ENCODE measurements at regions not wholly inside any gene's neighbourhood (a gene's known extent, or its start where the extent isn't known, plus 50 kb on each side); places are given as distances from the start of the nearest gene placed in this dataset.

DNA sequence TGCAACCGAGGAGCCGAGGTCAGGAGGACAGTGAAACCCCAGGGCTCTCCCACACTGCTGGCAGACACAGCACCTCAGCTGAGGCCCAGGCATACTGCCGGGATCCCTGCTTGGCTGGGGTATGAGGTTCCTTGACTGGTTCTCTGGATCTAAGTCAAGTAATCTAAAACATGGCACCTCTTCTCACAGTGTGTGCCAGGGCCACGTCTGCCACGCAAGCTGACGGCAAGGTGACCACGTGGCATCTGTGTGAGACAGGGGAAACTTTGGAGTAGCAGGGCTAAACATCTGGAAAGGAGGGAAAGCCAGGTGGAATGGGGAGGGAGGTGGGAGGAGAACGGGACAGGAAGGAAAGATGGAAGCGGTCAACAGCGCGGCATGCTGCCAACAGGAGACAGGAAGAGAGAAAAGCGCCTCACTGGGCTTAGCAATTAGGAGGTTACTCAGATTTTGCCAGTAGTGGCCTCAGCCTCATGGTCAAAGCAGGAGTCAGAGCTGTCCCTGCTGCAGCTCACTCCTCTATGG, 103.7 kb downstream of the CXCL12 start:
- no peaks in the 10 kb centered on the region for H3K4me1 ChIP-seq (ENCODE audit: insufficient read depth, low read length)
- no peaks in the 10 kb centered on the region for H3K79me2 ChIP-seq (ENCODE audit: insufficient read depth, low read length)
- TF ChIP-seq, protein P1, sequence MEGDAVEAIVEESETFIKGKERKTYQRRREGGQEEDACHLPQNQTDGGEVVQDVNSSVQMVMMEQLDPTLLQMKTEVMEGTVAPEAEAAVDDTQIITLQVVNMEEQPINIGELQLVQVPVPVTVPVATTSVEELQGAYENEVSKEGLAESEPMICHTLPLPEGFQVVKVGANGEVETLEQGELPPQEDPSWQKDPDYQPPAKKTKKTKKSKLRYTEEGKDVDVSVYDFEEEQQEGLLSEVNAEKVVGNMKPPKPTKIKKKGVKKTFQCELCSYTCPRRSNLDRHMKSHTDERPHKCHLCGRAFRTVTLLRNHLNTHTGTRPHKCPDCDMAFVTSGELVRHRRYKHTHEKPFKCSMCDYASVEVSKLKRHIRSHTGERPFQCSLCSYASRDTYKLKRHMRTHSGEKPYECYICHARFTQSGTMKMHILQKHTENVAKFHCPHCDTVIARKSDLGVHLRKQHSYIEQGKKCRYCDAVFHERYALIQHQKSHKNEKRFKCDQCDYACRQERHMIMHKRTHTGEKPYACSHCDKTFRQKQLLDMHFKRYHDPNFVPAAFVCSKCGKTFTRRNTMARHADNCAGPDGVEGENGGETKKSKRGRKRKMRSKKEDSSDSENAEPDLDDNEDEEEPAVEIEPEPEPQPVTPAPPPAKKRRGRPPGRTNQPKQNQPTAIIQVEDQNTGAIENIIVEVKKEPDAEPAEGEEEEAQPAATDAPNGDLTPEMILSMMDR (IDR thresholded peaks at IDR 0.05; ENCODE audit: borderline replicate concordance, extremely low read depth, low read length, poor library complexity, severe bottlenecking), result no peak
- no peak for TF ChIP-seq EZH2 (IDR thresholded peaks at IDR 0.05; ENCODE audit: borderline replicate concordance, low read depth, low read length, severe bottlenecking)
- no peak overlapping the region for H3K9ac ChIP-seq (ENCODE audit: low read depth, low read length)
- no peak overlapping the region for H2AFZ ChIP-seq (ENCODE audit: low read depth, low read length)
- no peak overlapping the region for H3K4me2 ChIP-seq (ENCODE audit: insufficient read depth, low read length)
- no peak for DNase-seq
- H3K27ac ChIP-seq (ENCODE audit: low read length), result no peak overlapping the region
- no peaks in the 10 kb centered on the region for H3K36me3 ChIP-seq (ENCODE audit: insufficient read depth, low read length)
- ATAC-seq (ENCODE audit: insufficient read depth, low read depth), result no peak
- no peaks in the 10 kb centered on the region for H3K9me3 ChIP-seq (ENCODE audit: insufficient read depth, low read length, severe bottlenecking)
- H3K27me3 ChIP-seq (ENCODE audit: insufficient read depth, low read length, poor library complexity), result peaks cover 3% of the 10 kb centered on the region
- no peak overlapping the region for H3K4me3 ChIP-seq (ENCODE audit: low read depth in 1 of 2, low read length in 2 of 2)
- no peaks in the 10 kb centered on the region for H4K20me1 ChIP-seq (ENCODE audit: insufficient read depth, low read length)

DNA sequence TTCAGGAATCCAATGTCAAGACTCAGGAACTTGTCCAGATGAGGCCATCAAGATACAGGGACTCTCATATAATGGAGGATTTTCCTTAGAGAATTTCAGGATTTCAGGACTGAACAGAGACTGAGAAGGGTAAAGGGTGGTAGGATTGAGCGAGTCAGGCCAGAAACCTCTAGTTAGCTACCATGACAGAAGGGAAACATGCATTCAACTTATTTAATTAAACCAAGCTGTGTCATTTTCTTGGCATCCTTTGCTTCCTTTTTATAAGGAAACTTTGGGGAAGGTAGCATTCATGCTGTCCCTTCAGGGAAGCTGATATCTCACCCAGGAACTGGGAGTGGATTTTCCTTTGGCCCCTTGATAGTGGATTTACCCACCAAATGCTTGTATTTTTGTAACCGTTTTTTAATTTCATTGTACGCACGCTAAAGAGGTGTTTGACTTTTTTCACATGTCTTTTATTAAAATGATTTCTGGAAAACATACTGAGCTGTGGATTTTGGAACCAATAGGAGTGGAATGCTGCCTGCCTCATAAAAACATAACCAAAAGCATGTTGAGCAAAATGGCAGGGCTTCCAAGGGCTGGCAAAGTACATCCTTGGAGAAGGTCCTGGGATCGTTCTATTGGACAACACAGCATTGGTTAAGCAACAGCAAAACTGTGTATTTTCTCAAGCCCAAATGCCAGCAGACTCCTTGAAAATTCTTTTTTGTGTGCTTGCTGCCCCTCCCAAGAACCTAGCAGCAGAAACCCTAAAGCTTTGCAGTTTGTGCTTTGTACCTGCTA, 104.5 kb downstream of the CXCL12 start:
- no peak overlapping the region for H3K27ac ChIP-seq (ENCODE audit: low read length)
- H3K79me2 ChIP-seq (ENCODE audit: insufficient read depth, low read length), result no peaks in the 10 kb centered on the region
- TF ChIP-seq, protein P1 (IDR thresholded peaks at IDR 0.05; ENCODE audit: borderline replicate concordance, extremely low read depth, low read length, poor library complexity, severe bottlenecking), result no peak
- TF ChIP-seq EZH2 (IDR thresholded peaks at IDR 0.05; ENCODE audit: borderline replicate concordance, low read depth, low read length, severe bottlenecking), result no peak
- H3K4me1 ChIP-seq (ENCODE audit: insufficient read depth, low read length), result no peaks in the 10 kb centered on the region
- DNase-seq (no peak), ATAC-seq (ENCODE audit: insufficient read depth, low read depth) (no peak)
- H3K9me3 ChIP-seq (ENCODE audit: insufficient read depth, low read length, severe bottlenecking), result no peaks in the 10 kb centered on the region
- no peak overlapping the region for H2AFZ ChIP-seq (ENCODE audit: low read depth, low read length)
- peaks cover under 1% of the 10 kb centered on the region for H3K27me3 ChIP-seq (ENCODE audit: insufficient read depth, low read length, poor library complexity)
- H3K4me2 ChIP-seq (ENCODE audit: insufficient read depth, low read length), result no peak overlapping the region
- no peak overlapping the region for H3K9ac ChIP-seq (ENCODE audit: low read depth, low read length)
- H3K4me3 ChIP-seq (ENCODE audit: low read depth in 1 of 2, low read length in 2 of 2), result no peak overlapping the region
- H4K20me1 ChIP-seq (ENCODE audit: insufficient read depth, low read length), result no peaks in the 10 kb centered on the region
- no peaks in the 10 kb centered on the region for H3K36me3 ChIP-seq (ENCODE audit: insufficient read depth, low read length)

DNA sequence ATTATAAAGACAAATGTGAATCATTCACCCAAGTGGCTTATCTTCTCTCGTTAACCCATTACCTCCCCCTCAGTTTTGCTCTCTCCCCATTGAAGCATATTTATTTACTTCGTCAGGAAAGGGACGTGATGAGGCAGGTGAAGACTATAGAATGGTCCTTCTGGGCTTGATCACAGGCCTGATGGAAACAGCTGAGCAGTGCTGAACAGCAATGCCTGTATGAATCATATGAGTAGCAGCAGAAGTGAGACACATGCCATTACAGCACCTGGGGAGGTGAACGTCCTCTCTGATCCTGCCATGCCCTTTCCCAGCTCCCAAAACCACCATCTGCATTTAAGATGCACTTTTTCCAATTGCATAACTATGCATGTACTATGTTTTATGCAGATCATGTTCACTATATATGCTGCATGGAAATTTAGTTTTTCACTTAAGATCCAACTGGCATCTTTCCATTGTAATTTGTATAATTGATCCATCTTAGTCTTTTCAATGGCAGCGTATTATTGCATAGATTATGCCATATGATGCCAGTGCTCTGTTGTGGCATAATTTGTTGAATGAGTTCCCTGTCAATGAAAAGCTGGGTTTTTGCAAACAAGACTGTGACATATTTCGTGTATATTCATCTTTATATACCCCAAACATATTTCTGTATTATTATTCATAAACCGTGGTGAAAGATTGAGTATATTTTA, 105.3 kb downstream of the CXCL12 start:
- no peak for TF ChIP-seq EZH2 (IDR thresholded peaks at IDR 0.05; ENCODE audit: borderline replicate concordance, low read depth, low read length, severe bottlenecking)
- TF ChIP-seq, protein P1 (IDR thresholded peaks at IDR 0.05; ENCODE audit: borderline replicate concordance, extremely low read depth, low read length, poor library complexity, severe bottlenecking), result no peak
- no peak overlapping the region for H3K4me2 ChIP-seq (ENCODE audit: insufficient read depth, low read length)
- ATAC-seq (ENCODE audit: insufficient read depth, low read depth), result no peak

More for the DNA sequence above, 105.3 kb downstream of the CXCL12 start:
- H3K36me3 ChIP-seq (ENCODE audit: insufficient read depth, low read length), result no peaks in the 10 kb centered on the region
- no peak overlapping the region for H3K9ac ChIP-seq (ENCODE audit: low read depth, low read length)
- no peaks in the 10 kb centered on the region for H3K4me1 ChIP-seq (ENCODE audit: insufficient read depth, low read length)
- no peaks in the 10 kb centered on the region for H3K79me2 ChIP-seq (ENCODE audit: insufficient read depth, low read length)
- H3K9me3 ChIP-seq (ENCODE audit: insufficient read depth, low read length, severe bottlenecking), result no peaks in the 10 kb centered on the region
- no peak overlapping the region for H3K27ac ChIP-seq (ENCODE audit: low read length)
- no peaks in the 10 kb centered on the region for H3K27me3 ChIP-seq (ENCODE audit: insufficient read depth, low read length, poor library complexity)
- no peak overlapping the region for H2AFZ ChIP-seq (ENCODE audit: low read depth, low read length)
- no peak overlapping the region for H3K4me3 ChIP-seq (ENCODE audit: low read depth in 1 of 2, low read length in 2 of 2)
- no peak for DNase-seq
- H4K20me1 ChIP-seq (ENCODE audit: insufficient read depth, low read length), result no peaks in the 10 kb centered on the region
